Right renal pelvis (tissue), 4 donors: ENCODE measurements at regions not wholly inside any gene's neighbourhood (a gene's known extent, or its start where the extent isn't known, plus 50 kb on each side); places are given as distances from the start of the nearest gene placed in this dataset.

Source experiments
- DNase-seq, 4 donors: peaks; one replicate each; pipeline ENCODE4 v3.0.0-alpha.2; 2013; ENCODE audit warnings: low read depth in 4 of 4, low spot score in 3 of 4, missing footprints in 1 of 4

DNA sequence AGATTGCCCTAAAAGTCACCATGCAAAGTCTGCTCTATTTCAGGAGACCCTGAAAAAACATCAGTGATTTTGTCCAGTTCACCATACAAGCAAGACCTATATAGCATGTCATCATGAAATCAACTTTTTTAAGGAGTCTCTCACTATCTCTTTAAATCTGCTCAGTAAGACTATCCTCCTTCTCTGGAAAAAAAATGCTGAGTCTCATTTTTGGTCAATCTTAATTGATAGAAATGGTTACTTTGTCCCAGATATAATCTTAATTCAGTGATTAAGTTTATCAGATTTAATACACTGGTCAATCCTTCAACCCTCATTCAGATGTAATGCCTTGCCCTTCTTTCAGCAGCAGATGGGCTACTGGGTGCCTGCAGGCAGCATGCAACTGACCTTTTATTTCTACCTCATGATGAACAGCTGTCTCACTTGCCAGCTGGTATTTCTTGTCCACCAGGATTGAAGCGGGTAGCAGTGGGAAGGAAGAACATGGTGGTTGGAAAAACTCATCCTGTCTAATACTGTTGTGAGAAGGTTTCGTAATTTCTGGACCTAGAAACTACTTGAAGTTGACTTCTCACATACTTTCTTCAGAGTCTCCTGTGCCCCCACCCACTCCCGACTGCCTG, 375.3 kb downstream of the DNAH5 start:
- no peak for DNase-seq

DNA sequence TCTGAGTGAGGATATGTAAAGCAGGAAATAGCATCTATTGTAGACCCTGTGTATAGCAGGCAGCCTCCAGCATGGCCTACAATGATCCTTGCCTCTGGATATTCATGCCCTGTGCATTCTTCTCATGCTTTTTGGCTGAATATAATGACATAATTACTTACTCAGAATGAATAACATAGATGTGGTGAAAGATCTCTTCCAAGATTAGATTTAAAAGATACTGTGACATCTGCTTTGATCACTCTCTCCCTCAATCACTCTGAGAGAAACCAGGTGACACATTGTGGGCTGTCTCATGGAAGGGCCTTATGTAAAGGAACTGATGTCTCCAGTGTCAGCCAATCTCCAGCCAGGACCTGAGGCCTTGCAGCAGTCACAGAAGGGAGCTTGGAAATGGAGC, 376.7 kb downstream of the DNAH5 start:
- DNase-seq: no peak

GRCh38 chr5:13566871-13567339, 377.6 kb downstream of the DNAH5 start:
- DNase-seq: no peak

GRCh38 chr5:13558408-13558807, 386.1 kb downstream of the DNAH5 start:
- no peak for DNase-seq

GRCh38 chr5:13553896-13554295, 390.6 kb downstream of the DNAH5 start:
- peak in 2 of 4 donors; percentile 2 to 5 for DNase-seq

GRCh38 chr5:13552361-13552760, 392.1 kb downstream of the DNAH5 start:
- no peak for DNase-seq

- no peak for DNase-seq
These were observed 392.8 kb downstream of the DNAH5 start for GRCh38 chr5:13551645-13552044.

GRCh38 chr5:13540168-13540750, 404.2 kb downstream of the DNAH5 start:
- DNase-seq: no peak

DNA sequence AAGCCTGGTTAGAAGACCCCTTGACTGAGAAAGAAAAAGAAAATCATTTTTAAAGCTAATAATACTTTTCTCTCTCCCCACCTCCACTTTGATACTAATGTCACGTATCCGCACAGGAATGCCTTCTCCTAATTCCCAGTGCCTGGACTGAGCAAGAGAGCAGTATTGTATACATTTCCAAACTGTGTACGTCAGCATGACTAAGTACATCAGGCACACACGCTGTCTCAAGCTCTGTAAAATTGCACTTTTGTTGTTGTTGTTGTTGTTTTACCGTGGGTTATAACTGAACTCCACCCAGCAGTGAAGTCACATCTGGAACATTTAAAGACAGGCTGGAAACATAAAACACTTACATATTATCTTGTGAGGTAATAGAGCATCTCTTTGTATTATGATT, 407.6 kb downstream of the DNAH5 start:
- DNase-seq: no peak

DNA sequence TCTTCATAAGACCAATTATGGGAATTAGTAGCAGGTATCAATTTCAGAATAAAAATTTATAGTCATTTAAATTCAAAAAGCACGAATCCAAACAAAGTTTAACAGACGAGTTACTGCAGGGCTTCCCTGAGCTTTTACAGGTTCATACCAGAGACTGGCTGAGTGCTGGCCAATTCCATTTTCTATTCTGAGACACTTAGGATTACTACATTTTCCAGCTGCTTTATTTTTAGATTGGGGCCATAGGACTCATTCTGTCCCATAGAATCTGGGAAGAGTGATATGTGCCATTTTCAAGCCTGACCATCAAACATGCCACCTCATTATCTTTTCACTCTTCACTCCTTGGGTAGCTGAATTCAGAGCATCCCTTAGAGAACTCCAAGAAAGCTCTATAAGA, 410.7 kb downstream of the DNAH5 start:
- no peak for DNase-seq

DNA sequence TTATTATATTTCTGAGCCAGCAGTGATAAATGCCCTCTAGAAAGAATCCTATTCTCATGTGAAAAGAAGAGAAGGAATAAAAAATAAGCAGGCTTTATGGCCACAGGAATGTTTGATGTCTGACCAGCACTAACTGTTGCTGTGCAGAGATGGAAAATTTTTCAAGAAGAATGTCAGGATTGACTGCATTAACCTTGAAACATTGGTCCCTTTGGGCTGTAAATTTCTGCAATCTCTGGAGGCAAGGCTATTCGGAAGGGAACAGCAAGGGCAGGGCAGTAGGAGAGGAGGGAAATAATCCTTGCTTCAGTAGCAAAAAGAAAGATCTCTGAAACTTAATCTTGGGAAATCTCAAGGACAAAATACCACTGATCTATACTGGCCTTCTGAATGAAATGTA, 415.2 kb downstream of the DNAH5 start:
- no peak for DNase-seq

DNA sequence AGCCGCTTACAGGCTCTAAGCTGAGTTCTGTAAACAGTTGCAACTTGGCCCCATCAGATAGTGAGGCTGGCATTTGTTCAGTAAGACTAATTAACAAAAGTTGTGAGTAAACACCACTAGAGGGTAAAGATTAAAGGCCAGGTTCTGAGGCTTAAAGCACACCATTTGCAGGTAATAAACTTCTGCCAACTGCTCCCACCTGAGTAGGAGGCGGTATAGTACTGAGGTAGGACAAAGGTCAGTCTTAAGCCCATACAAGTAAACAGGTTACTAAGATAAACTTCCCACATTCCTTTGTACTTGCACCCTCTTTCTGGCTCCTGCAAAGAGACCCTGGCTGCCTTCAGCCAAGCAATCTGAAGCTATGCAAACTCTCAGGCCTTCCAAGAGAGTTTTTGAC, 419.6 kb downstream of the DNAH5 start:
- DNase-seq: no peak

- no peak for DNase-seq
These were observed 425.4 kb downstream of the DNAH5 start for GRCh38 chr5:13519131-13519530.

GRCh38 chr5:13516195-13516594, 428.3 kb downstream of the DNAH5 start:
- DNase-seq: no peak

GRCh38 chr5:13511442-13511841, 433.0 kb downstream of the DNAH5 start:
- DNase-seq: no peak

GRCh38 chr5:13510616-13511015, 433.9 kb downstream of the DNAH5 start:
- DNase-seq: no peak

DNA sequence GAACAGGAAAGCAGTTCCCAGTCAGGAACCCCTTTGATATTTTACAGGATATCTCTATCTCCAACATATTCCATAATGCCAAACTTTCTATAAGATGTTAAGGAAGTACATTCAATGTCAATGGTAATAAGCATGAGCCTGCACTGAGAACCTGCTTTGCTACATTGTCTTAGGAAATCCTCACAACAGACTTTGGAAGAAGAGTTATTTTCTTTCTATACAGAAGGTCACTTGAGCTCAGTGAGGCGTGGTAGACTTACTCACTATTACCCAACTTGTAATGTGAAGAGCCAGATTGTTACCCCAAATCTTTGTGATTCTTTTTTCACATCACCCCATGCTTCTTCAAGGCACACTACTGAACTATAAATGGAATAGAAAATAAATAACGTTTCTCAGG, 435.9 kb downstream of the DNAH5 start:
- DNase-seq: no peak

DNA sequence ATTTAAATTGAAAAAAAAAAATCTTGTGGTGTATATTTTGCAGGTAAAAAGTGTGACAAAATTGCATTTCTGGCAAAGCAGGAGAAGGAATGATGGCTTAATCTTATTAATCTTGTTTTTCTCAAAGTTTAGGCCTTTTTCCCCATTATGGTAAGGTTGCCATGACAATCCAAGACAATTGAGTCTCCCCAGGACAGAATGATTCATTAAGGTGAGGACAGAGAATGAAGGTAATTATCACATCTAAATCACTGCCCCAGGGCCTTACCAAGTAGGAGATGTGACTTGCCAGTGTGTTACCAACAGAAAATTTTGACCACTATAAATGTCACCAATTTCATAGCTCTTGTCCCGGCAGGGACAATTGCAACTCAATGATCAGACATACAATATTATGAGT, 439.2 kb downstream of the DNAH5 start:
- DNase-seq: no peak

GRCh38 chr5:13503017-13503416, 441.5 kb downstream of the DNAH5 start:
- DNase-seq: no peak

DNA sequence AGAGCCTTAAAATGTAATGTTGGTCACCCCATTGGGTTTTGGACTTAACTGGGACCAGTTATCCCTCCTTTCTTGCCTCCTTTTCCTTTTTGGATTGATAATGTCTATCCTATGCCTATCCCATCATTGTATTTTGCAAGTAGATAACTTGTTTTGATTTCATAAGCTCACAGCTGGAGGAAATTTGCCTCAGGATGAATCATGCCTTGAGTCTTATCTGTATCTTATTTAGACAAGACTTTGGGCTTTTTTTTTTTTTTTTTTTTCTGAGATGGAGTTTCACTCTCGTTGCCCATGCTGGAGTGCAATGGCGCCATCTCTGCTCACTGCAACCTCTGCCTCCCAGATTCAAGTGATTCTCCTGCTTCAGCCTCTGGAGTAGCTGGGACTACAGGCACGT, 443.3 kb downstream of the DNAH5 start:
- DNase-seq: no peak

DNA sequence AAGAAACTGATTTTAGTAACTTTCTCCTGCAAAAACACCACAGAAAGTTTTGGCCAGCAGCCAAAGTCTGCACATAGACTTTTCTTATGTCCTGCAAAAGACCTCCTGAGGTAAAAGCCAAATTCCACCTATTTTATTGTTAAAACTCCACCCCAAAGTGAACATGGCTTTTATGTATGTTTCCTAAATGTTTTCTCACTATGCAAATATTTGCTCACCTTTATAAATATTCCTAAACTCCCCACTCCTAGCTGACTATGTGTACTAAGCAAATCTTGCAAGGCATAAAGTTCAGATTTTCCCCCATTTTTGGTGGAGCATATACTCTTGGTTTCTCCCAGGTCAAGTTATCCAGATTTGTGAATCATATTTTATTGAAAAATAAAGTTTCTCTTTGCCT, 446.2 kb downstream of the DNAH5 start:
- no peak for DNase-seq

DNA sequence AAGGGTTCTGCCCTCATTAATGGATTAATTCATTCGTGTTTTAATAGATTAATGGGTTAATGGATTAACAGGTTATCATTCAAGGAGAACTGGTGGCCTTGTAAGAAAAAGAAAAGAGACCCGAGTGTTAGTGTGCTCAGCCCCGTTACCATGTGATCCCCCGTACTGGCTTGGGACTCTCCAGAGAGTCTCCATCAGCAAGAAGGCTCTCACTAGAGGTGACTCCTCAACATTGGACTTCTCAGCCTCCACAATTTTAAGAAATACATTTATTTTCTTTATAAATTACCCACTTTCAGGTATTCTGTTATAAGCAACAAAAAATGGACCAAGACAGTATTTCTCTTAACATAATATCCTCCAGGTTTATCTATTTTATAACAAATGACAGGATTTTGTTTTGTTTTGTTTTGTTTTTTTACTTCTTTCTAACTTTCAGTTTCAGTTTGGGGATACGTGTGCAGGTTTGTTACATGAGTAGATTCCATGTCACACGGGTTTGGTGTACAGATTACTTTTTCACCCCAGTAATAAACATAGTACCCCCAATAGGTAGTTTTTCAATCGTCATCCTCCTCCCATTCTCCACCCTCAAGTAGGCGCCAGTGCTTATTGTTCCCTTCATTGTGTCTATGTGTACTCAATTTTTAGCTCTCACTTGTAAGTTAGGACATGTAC, 456.1 kb downstream of the DNAH5 start:
- DNase-seq: no peak
